Esophagus muscularis mucosa (tissue), 3 donors: ENCODE measurements at regions not wholly inside any gene's neighbourhood (a gene's known extent, or its start where the extent isn't known, plus 50 kb on each side); places are given as distances from the start of the nearest gene placed in this dataset.
"Not testable (repeated sequence)": the region's sequence is repeated elsewhere in the genome, so short reads cannot be mapped to it uniquely, and the experiment has no call there.

Experiments
- EP300 ChIP-seq: sonication (generic); formaldehyde crosslinking; IDR thresholded peaks from one replicate; pipeline ENCODE4 v1.6.1; 2017; ENCODE audit warnings: antibody characterized with exemption
- TF ChIP-seq, protein P1 (sequence below), 3 experiments: fragments of 200-600 bp in 2 of 3; fragments of 450-650 bp in 1 of 3; sonication (generic) in 2 of 3; IDR thresholded peaks; one replicate each; pipeline ENCODE4 v1.5.1; 2017 to 2019; ENCODE audit warnings: antibody characterized with exemption in 3 of 3, mild to moderate bottlenecking in 2 of 3, moderate library complexity in 1 of 3

DNA sequence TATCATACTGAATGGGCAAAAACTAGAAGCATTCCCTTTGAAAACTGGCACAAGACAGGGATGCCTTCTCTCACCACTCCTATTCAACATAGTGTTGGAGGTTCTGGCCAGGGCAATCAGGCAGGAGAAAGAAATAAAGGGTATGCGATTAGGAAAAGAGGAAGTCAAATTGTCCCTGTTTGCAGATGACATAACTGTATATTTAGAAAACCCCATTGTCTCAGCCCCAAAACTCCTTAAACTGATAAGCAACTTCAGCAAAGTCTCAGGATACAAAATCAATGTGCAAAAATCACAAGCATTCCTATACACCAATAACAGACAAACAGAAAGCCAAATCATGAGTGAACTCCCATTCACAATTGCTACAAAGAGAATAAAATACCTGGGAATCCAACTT lies 52.5 kb upstream of the CCDC71L start:
- TF ChIP-seq, protein P1, sequence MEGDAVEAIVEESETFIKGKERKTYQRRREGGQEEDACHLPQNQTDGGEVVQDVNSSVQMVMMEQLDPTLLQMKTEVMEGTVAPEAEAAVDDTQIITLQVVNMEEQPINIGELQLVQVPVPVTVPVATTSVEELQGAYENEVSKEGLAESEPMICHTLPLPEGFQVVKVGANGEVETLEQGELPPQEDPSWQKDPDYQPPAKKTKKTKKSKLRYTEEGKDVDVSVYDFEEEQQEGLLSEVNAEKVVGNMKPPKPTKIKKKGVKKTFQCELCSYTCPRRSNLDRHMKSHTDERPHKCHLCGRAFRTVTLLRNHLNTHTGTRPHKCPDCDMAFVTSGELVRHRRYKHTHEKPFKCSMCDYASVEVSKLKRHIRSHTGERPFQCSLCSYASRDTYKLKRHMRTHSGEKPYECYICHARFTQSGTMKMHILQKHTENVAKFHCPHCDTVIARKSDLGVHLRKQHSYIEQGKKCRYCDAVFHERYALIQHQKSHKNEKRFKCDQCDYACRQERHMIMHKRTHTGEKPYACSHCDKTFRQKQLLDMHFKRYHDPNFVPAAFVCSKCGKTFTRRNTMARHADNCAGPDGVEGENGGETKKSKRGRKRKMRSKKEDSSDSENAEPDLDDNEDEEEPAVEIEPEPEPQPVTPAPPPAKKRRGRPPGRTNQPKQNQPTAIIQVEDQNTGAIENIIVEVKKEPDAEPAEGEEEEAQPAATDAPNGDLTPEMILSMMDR (IDR thresholded peaks at IDR 0.05): not testable (repeated sequence)
- TF ChIP-seq EP300: not testable (repeated sequence)
